ENCODE measurements at regions not wholly inside any gene's neighbourhood (a gene's known extent, or its start where the extent isn't known, plus 50 kb on each side); places are given as distances from the start of the nearest gene placed in this dataset.

DNA sequence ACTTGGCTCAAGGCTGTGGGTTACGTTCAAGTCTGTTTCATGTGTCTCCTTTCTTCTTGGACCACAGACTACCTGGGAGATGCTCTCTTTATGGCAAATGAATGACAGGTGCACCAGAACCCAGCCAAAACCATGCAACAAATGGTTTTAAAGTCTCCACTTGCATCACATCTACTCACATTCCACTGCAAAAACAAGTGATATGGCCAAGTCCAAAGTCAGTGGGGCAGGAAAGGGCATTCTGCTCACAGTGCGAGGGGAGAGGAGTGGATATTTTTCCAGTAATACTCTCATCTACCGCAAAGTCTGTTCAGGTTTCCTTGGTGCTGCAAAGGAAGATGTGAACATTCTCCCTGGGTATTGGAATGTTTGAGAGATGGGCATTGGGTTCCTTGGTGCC is 120.5 kb downstream of the UCHL1 start:
- TF ChIP-seq, protein P1, sequence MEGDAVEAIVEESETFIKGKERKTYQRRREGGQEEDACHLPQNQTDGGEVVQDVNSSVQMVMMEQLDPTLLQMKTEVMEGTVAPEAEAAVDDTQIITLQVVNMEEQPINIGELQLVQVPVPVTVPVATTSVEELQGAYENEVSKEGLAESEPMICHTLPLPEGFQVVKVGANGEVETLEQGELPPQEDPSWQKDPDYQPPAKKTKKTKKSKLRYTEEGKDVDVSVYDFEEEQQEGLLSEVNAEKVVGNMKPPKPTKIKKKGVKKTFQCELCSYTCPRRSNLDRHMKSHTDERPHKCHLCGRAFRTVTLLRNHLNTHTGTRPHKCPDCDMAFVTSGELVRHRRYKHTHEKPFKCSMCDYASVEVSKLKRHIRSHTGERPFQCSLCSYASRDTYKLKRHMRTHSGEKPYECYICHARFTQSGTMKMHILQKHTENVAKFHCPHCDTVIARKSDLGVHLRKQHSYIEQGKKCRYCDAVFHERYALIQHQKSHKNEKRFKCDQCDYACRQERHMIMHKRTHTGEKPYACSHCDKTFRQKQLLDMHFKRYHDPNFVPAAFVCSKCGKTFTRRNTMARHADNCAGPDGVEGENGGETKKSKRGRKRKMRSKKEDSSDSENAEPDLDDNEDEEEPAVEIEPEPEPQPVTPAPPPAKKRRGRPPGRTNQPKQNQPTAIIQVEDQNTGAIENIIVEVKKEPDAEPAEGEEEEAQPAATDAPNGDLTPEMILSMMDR (IDR thresholded peaks at IDR 0.05) = no peak
- no peak for TF ChIP-seq POLR2A (IDR thresholded peaks at IDR 0.05)
